ENCODE measurements at regions not wholly inside any gene's neighbourhood (a gene's known extent, or its start where the extent isn't known, plus 50 kb on each side); places are given as distances from the start of the nearest gene placed in this dataset.

- no peak overlapping the region for H3K9ac ChIP-seq (ENCODE audit: low read length)
- no peaks in the 10 kb centered on the region for H4K20me1 ChIP-seq (ENCODE audit: insufficient read depth, low read length)
- no peaks in the 10 kb centered on the region for H3F3A ChIP-seq (ENCODE audit: insufficient read depth, low read length)
- H3K27me3 ChIP-seq (replicated peaks; ENCODE audit: insufficient read depth, low read length), result no peaks in the 10 kb centered on the region
- TF ChIP-seq EZH2 (optimal IDR thresholded peaks at IDR 0.05; ENCODE audit: low read depth, low read length), result no peak
- TF ChIP-seq EZH2phosphoT487 (IDR thresholded peaks at IDR 0.05; ENCODE audit: low read length), result no peak
- TF ChIP-seq CTCF (IDR thresholded peaks at IDR 0.05; ENCODE audit: low read length), result no peak
- H2AFZ ChIP-seq (ENCODE audit: low read length), result no peak overlapping the region
- H3K4me3 ChIP-seq (ENCODE audit: low read length), result no peak overlapping the region
- no peak for DNase-seq
- no peaks in the 10 kb centered on the region for H3K9me2 ChIP-seq (replicated peaks; ENCODE audit: insufficient read depth, low read length)
- no peaks in the 10 kb centered on the region for H3K79me2 ChIP-seq (ENCODE audit: low read length)
- no peaks in the 10 kb centered on the region for H3K4me1 ChIP-seq (ENCODE audit: low read length)
- no peak overlapping the region for H3K4me2 ChIP-seq (ENCODE audit: low read depth, low read length)
- no peaks in the 10 kb centered on the region for H3K36me3 ChIP-seq (replicated peaks; ENCODE audit: insufficient read depth, low read length)
- no peaks in the 10 kb centered on the region for H3K9me3 ChIP-seq (replicated peaks; ENCODE audit: insufficient read depth, low read length)
- H3K27ac ChIP-seq (ENCODE audit: low read length), result no peak overlapping the region
Measured at GRCh38 chr10:94178475-94179253, 184.1 kb downstream of the NOC3L start.

- Histone ChIP-seq H3K9me2 (replicated peaks; ENCODE audit: insufficient read depth, low read length) (no peaks in the 10 kb centered on the region), H3K4me2 (ENCODE audit: low read depth, low read length) (no peak overlapping the region), H3K4me1 (ENCODE audit: low read length) (no peaks in the 10 kb centered on the region), H3K79me2 (ENCODE audit: low read length) (no peaks in the 10 kb centered on the region), H3K4me3 (ENCODE audit: low read length) (no peak overlapping the region), H3K9ac (ENCODE audit: low read length) (no peak overlapping the region), H3K9me3 (replicated peaks; ENCODE audit: insufficient read depth, low read length) (no peaks in the 10 kb centered on the region), H2AFZ (ENCODE audit: low read length) (no peak overlapping the region), H3K36me3 (replicated peaks; ENCODE audit: insufficient read depth, low read length) (no peaks in the 10 kb centered on the region), H3K27ac (ENCODE audit: low read length) (no peak overlapping the region), H3F3A (ENCODE audit: insufficient read depth, low read length) (no peaks in the 10 kb centered on the region), H4K20me1 (ENCODE audit: insufficient read depth, low read length) (no peaks in the 10 kb centered on the region), H3K27me3 (replicated peaks; ENCODE audit: insufficient read depth, low read length) (no peaks in the 10 kb centered on the region)
- DNase-seq, result no peak
- TF ChIP-seq EZH2phosphoT487 (IDR thresholded peaks at IDR 0.05; ENCODE audit: low read length) (no peak), CTCF (IDR thresholded peaks at IDR 0.05; ENCODE audit: low read length) (no peak), EZH2 (optimal IDR thresholded peaks at IDR 0.05; ENCODE audit: low read depth, low read length) (no peak)
Measured at GRCh38 chr10:94180576-94180975, 182.2 kb downstream of the NOC3L start.

- Histone ChIP-seq H3K9me3 (replicated peaks; ENCODE audit: insufficient read depth, low read length) (no peaks in the 10 kb centered on the region), H2AFZ (ENCODE audit: low read length) (no peak overlapping the region), H3K36me3 (replicated peaks; ENCODE audit: insufficient read depth, low read length) (no peaks in the 10 kb centered on the region), H3K9me2 (replicated peaks; ENCODE audit: insufficient read depth, low read length) (no peaks in the 10 kb centered on the region), H3K79me2 (ENCODE audit: low read length) (no peaks in the 10 kb centered on the region), H3K27me3 (replicated peaks; ENCODE audit: insufficient read depth, low read length) (no peaks in the 10 kb centered on the region), H4K20me1 (ENCODE audit: insufficient read depth, low read length) (no peaks in the 10 kb centered on the region), H3F3A (ENCODE audit: insufficient read depth, low read length) (no peaks in the 10 kb centered on the region), H3K27ac (ENCODE audit: low read length) (no peak overlapping the region), H3K9ac (ENCODE audit: low read length) (no peak overlapping the region), H3K4me3 (ENCODE audit: low read length) (no peak overlapping the region), H3K4me2 (ENCODE audit: low read depth, low read length) (no peak overlapping the region), H3K4me1 (ENCODE audit: low read length) (no peaks in the 10 kb centered on the region)
- DNase-seq, result no peak
- TF ChIP-seq EZH2 (optimal IDR thresholded peaks at IDR 0.05; ENCODE audit: low read depth, low read length) (no peak), EZH2phosphoT487 (IDR thresholded peaks at IDR 0.05; ENCODE audit: low read length) (no peak), CTCF (IDR thresholded peaks at IDR 0.05; ENCODE audit: low read length) (no peak)
Measured at GRCh38 chr10:94183666-94184264, 179.0 kb downstream of the NOC3L start.
